Uterus (tissue), 3 donors: ENCODE measurements at regions not wholly inside any gene's neighbourhood (a gene's known extent, or its start where the extent isn't known, plus 50 kb on each side); places are given as distances from the start of the nearest gene placed in this dataset.

ENCODE experiments used
- DNase-seq, 2 donors: peaks; one replicate each; pipeline ENCODE4 v3.0.0-alpha.2; 2019 to 2020
- H3K27ac ChIP-seq, 2 donors: fragments of 200-600 bp; sonication (generic); 1 replicate in 1 of 2; 2 replicates in 1 of 2; pipeline ENCODE4 v1.5.1; 2016 to 2018
- H3K27me3 ChIP-seq, 2 donors: fragments of 200-600 bp; sonication (generic); one replicate each; pipeline ENCODE4 v1.5.1; 2018 to 2019; ENCODE audit warnings: control low read depth in 1 of 2
- H3K36me3 ChIP-seq, 2 donors: fragments of 200-600 bp; sonication (generic); one replicate each; pipeline ENCODE4 v1.5.1; 2019; ENCODE audit warnings: control low read depth in 1 of 2
- H3K4me1 ChIP-seq, 2 donors: fragments of 200-600 bp; sonication (generic); one replicate each; pipeline ENCODE4 v1.5.1; 2018 to 2019; ENCODE audit warnings: control low read depth in 1 of 2
- H3K4me3 ChIP-seq, 2 donors: fragments of 200-600 bp; sonication (generic); 1 replicate in 1 of 2; 2 replicates in 1 of 2; pipeline ENCODE4 v1.5.1; 2018 to 2019; ENCODE audit warnings: mild to moderate bottlenecking in 1 of 2
- H3K9me3 ChIP-seq, 2 donors: fragments of 200-600 bp; sonication (generic); one replicate each; pipeline ENCODE4 v1.5.1; 2019; ENCODE audit warnings: control low read depth in 1 of 2
- CTCF ChIP-seq, 4 experiments: fragments of 200-600 bp in 2 of 4; fragments of 450-650 bp in 2 of 4; sonication (generic) in 2 of 4; IDR thresholded peaks; one replicate each; pipeline ENCODE4 v1.5.1; 2016 to 2019; ENCODE audit warnings: antibody characterized with exemption in 4 of 4, mild to moderate bottlenecking in 2 of 4, moderate library complexity in 1 of 4
- POLR2A ChIP-seq, 2 donors: fragments of 450-650 bp; IDR thresholded peaks; one replicate each; pipeline ENCODE4 v1.6.1; 2016; ENCODE audit warnings: antibody characterized with exemption in 2 of 2, mild to moderate bottlenecking in 1 of 2, moderate library complexity in 1 of 2
- intact Hi-C: fragments of 100-400 bp; cut with DNase I; formaldehyde crosslinking; loops from one replicate; pipeline ENCODE4 v1.15.1; 2023; ENCODE audit warnings: low total_unique reads
- donor health status: DM: yes; HTN: yes; CAD: no.

- H3K9me3 ChIP-seq, result no peaks in the 10 kb centered on the region
- no peak for DNase-seq
- H3K27ac ChIP-seq, result no peak overlapping the region
- H3K27me3 ChIP-seq, result no peaks in the 10 kb centered on the region
- TF ChIP-seq POLR2A (IDR thresholded peaks at IDR 0.05), result no peak
- no peak for TF ChIP-seq CTCF (IDR thresholded peaks at IDR 0.05)
- no peaks in the 10 kb centered on the region for H3K36me3 ChIP-seq
- intact Hi-C loops, result no loop called here
- no peak overlapping the region for H3K4me3 ChIP-seq
- H3K4me1 ChIP-seq, result no peaks in the 10 kb centered on the region
Measured at GRCh38 chr12:90832427-90832826, 122.5 kb downstream of the CCER1 start.

DNA sequence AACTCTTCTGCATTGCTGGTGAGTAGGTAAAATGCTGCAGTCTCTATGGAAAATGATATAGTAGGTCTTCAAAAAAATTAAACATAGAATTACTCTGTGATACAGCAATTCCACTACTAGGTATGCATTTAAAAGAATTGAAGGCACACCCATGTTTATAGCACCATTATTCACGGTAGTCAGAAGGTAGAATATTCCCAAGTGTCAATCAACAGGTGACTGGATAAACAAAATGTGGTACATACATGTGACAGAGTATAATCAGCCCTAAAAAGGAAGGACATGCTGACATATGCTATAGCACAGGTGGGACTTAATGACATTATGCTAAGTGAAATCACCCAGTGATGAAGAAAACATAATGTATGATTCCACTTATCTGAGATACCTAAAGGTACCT is 123.3 kb downstream of the CCER1 start:
- DNase-seq, result no peak

DNA sequence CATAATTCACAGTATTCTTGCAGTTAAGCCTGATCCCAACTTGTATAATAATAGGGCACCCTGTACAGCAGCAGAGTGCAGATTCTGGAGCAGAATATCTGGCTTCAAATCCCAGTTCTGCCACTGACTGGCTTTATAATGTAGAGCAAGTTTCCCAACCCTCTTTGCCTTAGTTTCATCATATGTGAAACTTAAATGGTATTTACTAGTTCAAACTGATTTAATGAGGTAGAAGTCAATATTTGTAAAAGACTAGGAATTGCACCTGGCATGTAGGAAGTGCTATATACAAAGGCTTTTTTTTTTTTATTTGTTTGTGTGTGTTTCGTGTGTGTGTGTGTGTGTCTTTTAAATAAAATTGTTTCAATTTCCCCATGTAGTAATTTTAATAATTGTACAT is 125.9 kb downstream of the CCER1 start:
- Histone ChIP-seq H3K36me3 (no peaks in the 10 kb centered on the region), H3K27ac (no peak overlapping the region), H3K4me1 (no peaks in the 10 kb centered on the region), H3K9me3 (no peaks in the 10 kb centered on the region), H3K27me3 (no peaks in the 10 kb centered on the region), H3K4me3 (no peak overlapping the region)
- no peak for DNase-seq
- TF ChIP-seq POLR2A (IDR thresholded peaks at IDR 0.05), result no peak
- no peak for TF ChIP-seq CTCF (IDR thresholded peaks at IDR 0.05)
- intact Hi-C loops, result no loop called here

More for the DNA sequence above, 123.3 kb downstream of the CCER1 start:
- Histone ChIP-seq H3K27me3 (no peaks in the 10 kb centered on the region), H3K9me3 (no peaks in the 10 kb centered on the region), H3K36me3 (no peaks in the 10 kb centered on the region), H3K4me1 (no peaks in the 10 kb centered on the region), H3K4me3 (no peak overlapping the region), H3K27ac (no peak overlapping the region)
- TF ChIP-seq CTCF (IDR thresholded peaks at IDR 0.05) (no peak), POLR2A (IDR thresholded peaks at IDR 0.05) (no peak)
- intact Hi-C loops, result no loop called here

DNA sequence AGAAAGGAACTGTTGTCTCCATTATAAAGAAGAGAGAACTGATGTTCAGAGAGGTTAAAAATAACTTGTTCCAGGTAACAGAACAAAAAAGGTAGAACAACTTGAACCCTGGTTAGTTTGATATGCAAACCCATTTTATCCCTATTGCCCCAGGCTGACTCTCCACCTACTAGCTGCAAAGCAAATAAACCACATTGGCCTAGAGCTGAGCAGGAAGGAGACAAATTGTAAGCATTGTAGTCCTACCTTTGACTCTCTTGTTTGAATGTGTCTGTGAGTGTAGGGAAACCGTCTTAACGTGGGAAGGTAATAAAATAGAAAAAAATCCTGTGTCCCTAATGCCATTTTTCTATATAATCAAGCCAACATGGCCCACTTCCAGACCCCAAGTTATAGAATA is 126.4 kb downstream of the CCER1 start:
- H3K4me1 ChIP-seq, result no peaks in the 10 kb centered on the region
- DNase-seq, result no peak
- H3K27me3 ChIP-seq, result no peaks in the 10 kb centered on the region
- no peaks in the 10 kb centered on the region for H3K9me3 ChIP-seq
- intact Hi-C loops, result no loop called here
- H3K4me3 ChIP-seq, result no peak overlapping the region
- no peak overlapping the region for H3K27ac ChIP-seq
- no peaks in the 10 kb centered on the region for H3K36me3 ChIP-seq
- TF ChIP-seq POLR2A (IDR thresholded peaks at IDR 0.05) (no peak), CTCF (IDR thresholded peaks at IDR 0.05) (no peak)

DNA sequence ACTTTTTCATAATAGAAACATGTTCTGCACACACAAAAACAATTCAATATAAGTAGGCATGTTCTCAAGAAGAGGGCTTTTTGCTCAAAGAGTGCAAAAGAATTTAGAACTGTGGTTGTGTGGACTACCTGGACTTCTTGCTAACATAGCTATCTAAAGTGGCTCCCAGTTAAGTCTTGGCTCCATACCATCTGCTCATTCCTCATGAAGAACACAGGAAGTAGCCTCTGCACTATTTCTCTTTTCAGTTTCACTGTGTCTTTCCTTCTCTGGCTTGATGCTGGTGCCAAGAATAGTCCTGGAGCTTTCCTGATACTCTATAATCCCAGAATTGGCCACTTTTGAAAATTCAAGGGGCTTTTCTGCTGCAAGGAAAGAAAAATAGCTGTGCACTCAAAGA is 127.4 kb downstream of the CCER1 start:
- Histone ChIP-seq H3K4me1 (no peaks in the 10 kb centered on the region), H3K9me3 (no peaks in the 10 kb centered on the region), H3K27ac (no peak overlapping the region), H3K36me3 (no peaks in the 10 kb centered on the region), H3K4me3 (no peak overlapping the region), H3K27me3 (no peaks in the 10 kb centered on the region)
- DNase-seq, result no peak
- TF ChIP-seq CTCF (IDR thresholded peaks at IDR 0.05) (no peak), POLR2A (IDR thresholded peaks at IDR 0.05) (no peak)
- intact Hi-C loops, result no loop called here
